GM21447 (cell line): ENCODE measurements at regions not wholly inside any gene's neighbourhood (a gene's known extent, or its start where the extent isn't known, plus 50 kb on each side); places are given as distances from the start of the nearest gene placed in this dataset.
"Not testable (repeated sequence)": the region's sequence is repeated elsewhere in the genome, so short reads cannot be mapped to it uniquely, and the experiment has no call there.

Source experiments
- ATAC-seq: cut with Tn5 transposase; IDR thresholded peaks from one replicate; pipeline ENCODE4 v1.9.1; 2021; ENCODE audit not compliant: unreplicated experiment

GRCh38 chr4:164058776-164059445 is 564.4 kb downstream of the TMA16 start:
- no peak for ATAC-seq

DNA sequence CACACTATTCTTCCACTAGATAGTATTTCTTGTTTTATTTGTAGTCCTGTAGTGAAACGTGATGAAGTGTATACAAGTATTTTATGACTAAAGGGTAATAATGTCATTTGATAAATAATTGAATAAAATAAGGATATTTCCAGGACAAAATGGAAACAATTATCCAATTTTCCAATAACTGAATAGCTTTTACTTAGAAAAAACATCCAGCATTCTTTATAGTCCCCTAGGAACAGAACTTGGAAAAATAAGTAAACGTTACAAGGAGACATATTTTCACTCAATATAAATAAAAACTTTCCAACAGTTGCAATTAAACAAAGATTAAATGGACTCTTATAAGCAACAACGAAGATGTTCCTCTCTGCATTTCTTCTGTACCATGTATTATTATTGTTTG is 566.0 kb downstream of the TMA16 start:
- ATAC-seq, result no peak

GRCh38 chr4:164068392-164068791 is 573.9 kb downstream of the TMA16 start:
- ATAC-seq, result no peak

GRCh38 chr4:164070625-164071024 is 576.1 kb downstream of the TMA16 start:
- ATAC-seq, result no peak

GRCh38 chr4:164081371-164081770 is 586.9 kb downstream of the TMA16 start:
- ATAC-seq, result no peak

GRCh38 chr4:164081801-164082200 is 587.3 kb downstream of the TMA16 start:
- ATAC-seq, result no peak

DNA sequence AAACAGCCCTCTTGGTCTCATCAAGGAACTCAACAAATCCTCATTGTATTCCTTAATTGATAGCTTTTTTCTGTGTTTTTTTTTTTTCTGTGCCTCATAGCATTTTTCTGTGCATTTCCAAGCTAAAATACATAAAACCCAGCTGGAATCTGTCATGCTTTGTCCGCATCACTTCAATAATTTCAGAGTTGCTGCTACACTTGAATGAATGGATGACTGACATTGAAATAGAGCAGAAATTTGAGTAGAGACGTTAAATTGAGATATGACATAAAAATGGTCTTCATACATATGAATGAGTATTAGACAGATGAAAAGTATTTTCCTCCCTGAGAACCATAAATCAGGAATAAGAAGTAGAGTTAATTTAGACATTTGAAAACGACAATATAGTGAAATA is 593.2 kb downstream of the TMA16 start:
- ATAC-seq, result no peak

GRCh38 chr4:164095313-164096110 is 601.0 kb downstream of the TMA16 start:
- no peak for ATAC-seq

GRCh38 chr4:164096766-164097518 is 602.5 kb downstream of the TMA16 start:
- no peak for ATAC-seq

GRCh38 chr4:164100741-164101365 is 606.4 kb downstream of the TMA16 start:
- ATAC-seq, result not testable (repeated sequence)

DNA sequence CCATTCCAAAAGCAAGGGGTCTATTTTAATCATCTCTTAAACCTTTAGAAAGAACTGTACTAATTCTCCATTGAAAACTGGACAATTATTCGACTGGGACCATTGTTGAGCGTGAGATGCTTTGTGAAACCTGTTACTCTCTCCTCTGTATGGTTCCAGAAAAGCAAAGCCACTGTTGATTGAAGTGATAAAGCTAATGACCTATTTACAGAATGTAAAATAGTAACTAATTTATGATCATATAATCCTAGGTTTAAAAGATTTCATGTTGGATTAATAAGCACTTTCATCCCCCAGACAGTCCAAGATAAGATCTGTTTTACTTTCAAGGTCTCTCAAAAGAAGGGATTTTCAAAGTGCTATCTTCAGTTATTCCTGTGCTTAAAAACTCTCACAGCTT is 614.5 kb downstream of the TMA16 start:
- ATAC-seq, result no peak

DNA sequence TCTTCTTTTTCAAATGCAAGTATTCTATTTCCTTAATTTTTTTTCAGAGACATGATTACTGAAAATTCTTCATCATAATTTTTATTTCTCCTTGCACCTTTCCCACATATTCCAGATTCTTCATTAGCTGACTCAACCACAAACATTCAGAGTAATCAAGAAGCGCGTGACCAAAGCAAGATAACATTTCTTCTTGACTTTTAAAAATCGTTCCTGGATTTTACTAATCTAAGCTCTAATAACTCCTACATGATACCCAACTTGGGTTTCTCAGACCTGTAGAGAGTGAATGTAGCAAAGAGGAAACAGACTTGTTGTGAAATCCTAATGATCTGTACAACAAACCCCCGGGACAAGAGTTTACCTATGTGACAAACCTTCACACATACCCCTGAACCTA is 615.0 kb downstream of the TMA16 start:
- ATAC-seq, result no peak

DNA sequence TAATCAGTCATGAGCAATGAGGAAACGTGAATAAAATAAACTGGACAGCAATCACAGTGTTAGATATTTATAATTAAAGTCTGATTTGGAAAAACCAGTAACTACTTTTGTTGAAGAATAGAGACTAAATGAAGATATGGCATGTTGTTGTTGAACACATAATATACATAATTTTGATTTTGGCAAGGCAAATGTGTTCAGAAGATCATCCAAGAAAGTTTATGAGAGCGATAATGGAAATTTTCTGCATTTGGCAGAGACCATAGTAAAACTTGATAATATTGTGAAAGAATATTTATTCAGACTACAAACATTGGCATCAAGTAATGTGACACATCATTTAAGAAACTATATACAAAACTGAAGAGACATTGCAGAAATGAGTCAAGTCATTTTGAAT is 620.7 kb downstream of the TMA16 start:
- ATAC-seq, result no peak

GRCh38 chr4:164116286-164116685 is 621.8 kb downstream of the TMA16 start:
- ATAC-seq, result no peak

DNA sequence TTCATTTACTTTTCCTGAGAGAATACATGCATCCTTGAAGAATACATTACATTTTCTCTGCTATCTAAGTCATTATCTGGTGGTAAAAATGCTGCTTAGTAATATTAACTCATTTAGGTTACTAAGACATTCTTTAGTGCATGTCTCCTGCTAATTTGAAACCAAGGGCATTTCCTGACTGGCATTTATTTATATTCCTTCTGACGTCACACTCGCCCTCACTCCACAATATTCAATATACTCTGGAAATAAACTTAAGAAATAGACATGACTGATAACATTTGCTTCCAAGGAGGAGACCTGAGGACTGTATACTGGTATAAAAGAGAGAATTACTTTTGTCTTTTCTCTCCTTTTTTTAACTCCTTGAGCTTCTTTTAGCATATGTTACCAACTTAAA is 619.5 kb upstream of the SMIM31 start:
- no peak for ATAC-seq

DNA sequence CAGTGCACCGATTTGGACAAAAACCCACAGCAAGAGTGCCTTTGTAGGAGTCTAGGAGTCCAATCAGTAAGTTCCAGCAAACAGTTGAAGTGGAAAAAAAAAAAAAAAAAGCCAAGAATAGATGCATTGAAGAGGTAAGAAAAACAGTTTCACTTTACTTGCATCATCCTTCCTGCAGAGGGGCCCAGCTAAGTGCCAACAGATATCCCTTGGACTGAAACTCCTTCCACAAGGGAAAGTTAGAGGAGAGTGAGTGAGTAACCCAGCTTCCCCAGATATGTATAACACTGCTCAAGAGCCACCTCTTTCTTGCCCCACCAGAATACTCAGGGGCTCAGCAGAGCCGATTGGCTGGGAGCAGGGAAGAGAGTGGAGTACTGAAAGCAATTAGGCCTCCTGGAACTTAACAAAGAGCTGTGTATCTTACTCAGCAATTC is 617.7 kb upstream of the SMIM31 start:
- peak; percentile 50 for ATAC-seq

DNA sequence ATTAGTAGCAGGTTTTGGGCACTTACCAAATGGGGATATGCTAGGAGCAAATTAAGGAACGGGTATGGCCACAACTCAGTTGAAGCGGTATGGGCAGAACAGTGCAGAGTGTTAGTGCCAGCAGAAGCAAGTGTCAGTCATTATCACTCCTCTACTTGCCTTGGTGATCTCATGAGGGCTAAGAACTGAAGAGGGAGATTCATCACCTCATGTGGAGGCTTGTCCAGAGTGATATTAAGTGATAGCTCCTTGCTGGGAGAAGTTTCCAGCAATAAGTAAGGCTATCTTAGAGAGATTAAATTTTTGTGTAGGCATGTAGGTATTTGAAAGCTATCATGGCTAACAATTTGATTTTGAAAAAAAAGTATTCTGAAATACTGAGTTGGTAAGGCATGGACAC is 615.4 kb upstream of the SMIM31 start:
- no peak for ATAC-seq

DNA sequence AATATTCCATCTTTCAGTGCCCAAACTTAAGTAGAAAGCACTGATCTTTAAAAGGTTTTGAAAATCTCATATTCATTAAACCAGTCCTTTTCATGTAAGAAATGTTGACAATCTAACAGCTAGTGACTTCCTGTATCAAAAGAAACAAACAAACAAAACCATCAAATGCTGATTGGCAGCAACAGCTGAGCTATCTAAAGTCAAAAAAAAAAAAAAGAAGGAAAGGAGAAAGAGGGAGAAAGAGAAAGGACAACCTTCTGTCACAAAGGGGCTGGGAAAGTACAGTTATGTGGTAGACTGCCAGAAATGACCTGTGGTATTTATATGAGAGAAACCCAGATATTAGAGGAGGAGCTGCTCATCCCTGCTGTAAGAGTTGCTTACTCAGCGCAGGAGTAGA is 614.6 kb upstream of the SMIM31 start:
- no peak for ATAC-seq

- not testable (repeated sequence) for ATAC-seq
These were observed 612.1 kb upstream of the SMIM31 start for GRCh38 chr4:164141755-164142375.

- no peak for ATAC-seq
These were observed 599.5 kb upstream of the SMIM31 start for GRCh38 chr4:164154416-164154815.

GRCh38 chr4:164169591-164169990 is 584.3 kb upstream of the SMIM31 start:
- ATAC-seq, result no peak
